GM23338 (cell line): ENCODE measurements at regions not wholly inside any gene's neighbourhood (a gene's known extent, or its start where the extent isn't known, plus 50 kb on each side); places are given as distances from the start of the nearest gene placed in this dataset.

Experiments used
- POLR2AphosphoS5 ChIP-seq: IDR thresholded peaks from 2 replicates; pipeline ENCODE4 v1.6.1; 2016; ENCODE audit warnings: antibody characterized with exemption, low read depth
- STAT1 ChIP-seq: IDR thresholded peaks from one replicate; pipeline ENCODE4 v1.6.1; 2016; ENCODE audit warnings: antibody characterized with exemption; ENCODE audit not compliant: unreplicated experiment
- TF ChIP-seq, protein P1 (sequence below), 2 experiments: fragments of 200-600 bp in 1 of 2; sonication (generic) in 1 of 2; conservative IDR thresholded peaks; 2 replicates each; pipeline versions ENCODE4 v1.5.1 to v1.6.1; 2016 to 2017; ENCODE audit warnings: antibody characterized with exemption in 2 of 2, low read depth in 2 of 2, mild to moderate bottlenecking in 2 of 2, moderate library complexity in 1 of 2

DNA sequence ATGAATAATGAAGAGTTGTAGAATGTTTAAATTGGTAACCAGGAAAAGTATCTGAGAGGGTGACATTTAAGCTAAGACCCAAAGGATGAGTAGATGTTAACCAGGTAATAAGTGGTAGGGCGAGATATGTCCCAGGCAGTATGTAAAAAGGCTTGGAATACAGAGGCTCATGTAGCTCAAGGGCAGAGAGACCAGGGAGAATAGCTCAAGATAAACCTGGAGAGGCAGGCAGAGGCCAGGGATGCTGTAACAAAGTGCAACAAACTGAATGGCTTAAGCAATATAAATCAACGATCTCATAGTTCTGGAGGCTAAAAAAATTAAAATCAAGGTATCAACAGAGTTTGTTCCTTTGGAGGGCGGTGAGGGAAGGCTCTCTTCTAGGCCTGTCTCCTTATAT, 660.8 kb downstream of the KLHL13 start:
- TF ChIP-seq STAT1 (no peak), POLR2AphosphoS5 (no peak)
- TF ChIP-seq, protein P1, sequence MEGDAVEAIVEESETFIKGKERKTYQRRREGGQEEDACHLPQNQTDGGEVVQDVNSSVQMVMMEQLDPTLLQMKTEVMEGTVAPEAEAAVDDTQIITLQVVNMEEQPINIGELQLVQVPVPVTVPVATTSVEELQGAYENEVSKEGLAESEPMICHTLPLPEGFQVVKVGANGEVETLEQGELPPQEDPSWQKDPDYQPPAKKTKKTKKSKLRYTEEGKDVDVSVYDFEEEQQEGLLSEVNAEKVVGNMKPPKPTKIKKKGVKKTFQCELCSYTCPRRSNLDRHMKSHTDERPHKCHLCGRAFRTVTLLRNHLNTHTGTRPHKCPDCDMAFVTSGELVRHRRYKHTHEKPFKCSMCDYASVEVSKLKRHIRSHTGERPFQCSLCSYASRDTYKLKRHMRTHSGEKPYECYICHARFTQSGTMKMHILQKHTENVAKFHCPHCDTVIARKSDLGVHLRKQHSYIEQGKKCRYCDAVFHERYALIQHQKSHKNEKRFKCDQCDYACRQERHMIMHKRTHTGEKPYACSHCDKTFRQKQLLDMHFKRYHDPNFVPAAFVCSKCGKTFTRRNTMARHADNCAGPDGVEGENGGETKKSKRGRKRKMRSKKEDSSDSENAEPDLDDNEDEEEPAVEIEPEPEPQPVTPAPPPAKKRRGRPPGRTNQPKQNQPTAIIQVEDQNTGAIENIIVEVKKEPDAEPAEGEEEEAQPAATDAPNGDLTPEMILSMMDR (conservative IDR thresholded peaks at IDR 0.05; ENCODE audit: low read depth in 2 of 2) = no peak
